Central memory CD8-positive, alpha-beta T cell (primary cell): ENCODE measurements at regions not wholly inside any gene's neighbourhood (a gene's known extent, or its start where the extent isn't known, plus 50 kb on each side); places are given as distances from the start of the nearest gene placed in this dataset.

Source experiments
- ATAC-seq: fragments of 150-1000 bp; cut with Tn5 transposase; replicated peaks from 2 replicates; pipeline ENCODE4 v1.10.0; 2022; ENCODE audit warnings: mild to moderate bottlenecking, moderate FRiP score, moderate number of reproducible peaks; ENCODE audit not compliant: poor library complexity, severe bottlenecking; ENCODE audit errors: extremely low read depth
- DNase-seq, 2 donors: peaks; one replicate each; pipeline ENCODE4 v3.0.0; 2021; ENCODE audit warnings: low spot score in 2 of 2
- H3K27ac Mint-ChIP-seq: one replicate; pipeline ENCODE4 v1.8.0; 2022; ENCODE audit warnings: low read depth, mild to moderate bottlenecking, moderate library complexity, mixed read lengths
- H3K27me3 Mint-ChIP-seq: one replicate; pipeline ENCODE4 v1.8.0; 2022; ENCODE audit warnings: mixed read lengths
- H3K36me3 Mint-ChIP-seq: one replicate; pipeline ENCODE4 v1.8.0; 2022; ENCODE audit warnings: mild to moderate bottlenecking, moderate library complexity, mixed read lengths; ENCODE audit not compliant: insufficient read depth
- H3K4me1 Mint-ChIP-seq: one replicate; pipeline ENCODE4 v1.8.0; 2022; ENCODE audit warnings: mixed read lengths
- H3K4me3 Mint-ChIP-seq: one replicate; pipeline ENCODE4 v1.8.0; 2022; ENCODE audit warnings: mild to moderate bottlenecking, moderate library complexity, mixed read lengths
- H3K9me3 Mint-ChIP-seq: one replicate; pipeline ENCODE4 v1.8.0; 2022; ENCODE audit warnings: mixed read lengths

DNA sequence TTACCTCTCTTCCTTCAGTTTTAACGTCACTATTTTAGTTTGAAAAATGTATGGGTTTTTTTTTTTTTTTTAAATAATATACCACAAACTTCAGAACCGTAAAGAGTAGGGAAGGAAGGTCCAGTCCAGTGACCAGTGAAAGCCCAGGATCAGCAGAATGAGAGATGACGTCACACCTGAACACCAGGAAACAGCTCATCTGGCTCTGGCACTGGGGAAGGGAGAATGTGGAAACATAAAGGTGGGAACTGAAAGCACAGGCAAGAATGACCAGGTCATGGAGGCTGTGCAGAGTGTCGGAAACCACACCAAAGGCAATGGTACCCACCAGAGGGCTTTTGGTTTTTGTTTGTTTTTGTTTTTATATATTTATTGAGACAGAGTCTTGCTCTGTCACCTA is 141.2 kb downstream of the DHX15 start:
- Mint-ChIP-seq H3K36me3 (no peaks in the 10 kb centered on the region), H3K9me3 (no peaks in the 10 kb centered on the region), H3K27ac (no peak overlapping the region), H3K4me3 (no peak overlapping the region), H3K4me1 (no peaks in the 10 kb centered on the region), H3K27me3 (peaks cover 37% of the 10 kb centered on the region)
- DNase-seq (no peak), ATAC-seq (no peak)

- Mint-ChIP-seq H3K9me3 (no peaks in the 10 kb centered on the region), H3K36me3 (no peaks in the 10 kb centered on the region), H3K4me3 (no peak overlapping the region), H3K4me1 (no peaks in the 10 kb centered on the region), H3K27me3 (peaks cover 29% of the 10 kb centered on the region), H3K27ac (no peak overlapping the region)
- no peak for DNase-seq
- no peak for ATAC-seq
Observed at GRCh38 chr4:24440765-24441164, 143.6 kb downstream of the DHX15 start.

GRCh38 chr4:24434241-24434640 is 150.1 kb downstream of the DHX15 start:
- no peak for ATAC-seq
- H3K27ac Mint-ChIP-seq, result no peak overlapping the region
- H3K9me3 Mint-ChIP-seq, result no peaks in the 10 kb centered on the region
- H3K36me3 Mint-ChIP-seq, result no peaks in the 10 kb centered on the region
- H3K4me1 Mint-ChIP-seq, result no peaks in the 10 kb centered on the region
- H3K27me3 Mint-ChIP-seq, result peaks cover 33% of the 10 kb centered on the region
- no peak for DNase-seq
- no peak overlapping the region for H3K4me3 Mint-ChIP-seq

GRCh38 chr4:24433515-24434214 is 150.7 kb downstream of the DHX15 start:
- H3K36me3 Mint-ChIP-seq, result no peaks in the 10 kb centered on the region
- DNase-seq, result no peak

DNA sequence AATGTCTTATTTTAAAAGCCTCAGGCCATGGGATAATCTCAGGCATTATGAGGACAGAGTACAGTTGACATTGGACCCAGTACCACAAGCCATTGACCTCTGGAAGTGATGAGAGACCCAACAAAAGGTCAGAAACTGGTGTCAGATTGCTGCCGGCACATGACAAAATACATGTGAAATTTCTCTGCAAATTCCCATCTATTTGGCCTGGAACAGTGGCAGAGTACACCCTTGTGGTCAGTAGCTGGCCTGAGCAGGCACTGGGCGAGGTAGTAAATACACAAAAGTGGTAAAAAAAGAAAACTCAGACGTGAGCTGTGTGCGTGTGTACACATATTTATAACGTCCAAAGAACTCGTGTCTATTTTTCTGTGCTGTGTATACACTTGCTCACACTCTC is 155.5 kb downstream of the DHX15 start:
- H3K9me3 Mint-ChIP-seq, result no peaks in the 10 kb centered on the region
- ATAC-seq (no peak), DNase-seq (no peak)

More at GRCh38 chr4:24433515-24434214, 150.7 kb downstream of the DHX15 start:
- ATAC-seq, result no peak
- H3K9me3 Mint-ChIP-seq, result no peaks in the 10 kb centered on the region
- H3K4me3 Mint-ChIP-seq, result no peak overlapping the region
- H3K4me1 Mint-ChIP-seq, result no peaks in the 10 kb centered on the region
- no peak overlapping the region for H3K27ac Mint-ChIP-seq
- H3K27me3 Mint-ChIP-seq, result peaks cover 33% of the 10 kb centered on the region

DNA sequence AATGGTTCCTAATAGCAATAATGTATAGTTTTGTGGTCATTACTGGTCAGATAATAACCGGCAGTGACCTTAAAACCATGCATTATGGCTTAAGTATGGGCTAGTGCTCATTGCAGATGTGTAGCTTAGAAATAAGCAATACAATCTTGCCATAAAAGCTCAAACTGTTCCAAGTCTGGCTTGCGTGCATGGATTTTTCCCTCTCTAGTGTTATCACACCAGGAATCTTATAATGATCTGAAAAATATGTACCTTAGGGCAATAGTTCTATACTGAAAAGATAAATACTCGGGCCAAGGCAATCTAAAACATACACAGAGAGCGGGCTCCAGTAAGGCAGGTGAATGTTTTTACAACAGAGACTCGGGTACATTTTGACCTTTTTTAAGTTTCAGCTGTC is 157.8 kb downstream of the DHX15 start:
- H3K36me3 Mint-ChIP-seq, result no peaks in the 10 kb centered on the region
- no peak for DNase-seq
- H3K27ac Mint-ChIP-seq, result no peak overlapping the region
- H3K4me3 Mint-ChIP-seq, result no peak overlapping the region
- no peak for ATAC-seq
- no peaks in the 10 kb centered on the region for H3K9me3 Mint-ChIP-seq
- H3K27me3 Mint-ChIP-seq, result peaks cover 10% of the 10 kb centered on the region
- no peaks in the 10 kb centered on the region for H3K4me1 Mint-ChIP-seq

More for the DNA sequence above, 155.5 kb downstream of the DHX15 start:
- H3K4me1 Mint-ChIP-seq, result no peaks in the 10 kb centered on the region
- no peak overlapping the region for H3K4me3 Mint-ChIP-seq
- H3K27ac Mint-ChIP-seq, result no peak overlapping the region
- H3K36me3 Mint-ChIP-seq, result no peaks in the 10 kb centered on the region
- peaks cover 10% of the 10 kb centered on the region for H3K27me3 Mint-ChIP-seq

GRCh38 chr4:24425863-24426262 is 158.5 kb downstream of the DHX15 start:
- ATAC-seq, result no peak
- Mint-ChIP-seq H3K27me3 (peaks cover 11% of the 10 kb centered on the region), H3K36me3 (no peaks in the 10 kb centered on the region), H3K27ac (no peak overlapping the region), H3K9me3 (no peaks in the 10 kb centered on the region), H3K4me1 (no peaks in the 10 kb centered on the region), H3K4me3 (no peak overlapping the region)
- DNase-seq, result no peak

GRCh38 chr4:24423670-24424069 is 160.7 kb downstream of the DHX15 start:
- H3K27me3 Mint-ChIP-seq, result peaks cover 7% of the 10 kb centered on the region

DNA sequence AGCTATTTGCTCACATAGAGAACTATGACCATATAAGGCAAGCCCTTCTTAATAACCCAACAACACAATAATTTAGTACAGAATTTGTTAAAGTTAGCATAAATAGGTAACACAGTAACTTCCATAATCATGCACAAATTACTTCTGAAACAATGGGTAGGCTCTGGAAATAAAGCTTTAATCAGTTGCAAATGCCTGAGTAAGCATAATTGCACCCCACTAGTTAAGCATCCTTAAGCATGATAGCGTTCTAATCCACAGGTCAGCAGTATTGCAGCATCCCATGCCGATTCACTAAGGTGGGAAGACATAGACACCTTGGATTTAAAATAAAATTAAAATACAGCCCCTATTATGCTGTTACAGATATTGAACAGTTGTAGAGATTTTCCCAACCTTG is 161.7 kb downstream of the DHX15 start:
- peaks cover 7% of the 10 kb centered on the region for H3K27me3 Mint-ChIP-seq
- H3K4me1 Mint-ChIP-seq, result peaks cover 7% of the 10 kb centered on the region
- no peak overlapping the region for H3K4me3 Mint-ChIP-seq
- no peaks in the 10 kb centered on the region for H3K9me3 Mint-ChIP-seq
- ATAC-seq, result no peak
- no peak for DNase-seq
- H3K27ac Mint-ChIP-seq, result no peak overlapping the region
- no peaks in the 10 kb centered on the region for H3K36me3 Mint-ChIP-seq

More at GRCh38 chr4:24423670-24424069, 160.7 kb downstream of the DHX15 start:
- Mint-ChIP-seq H3K27ac (no peak overlapping the region), H3K9me3 (no peaks in the 10 kb centered on the region), H3K4me3 (no peak overlapping the region), H3K4me1 (peaks cover 7% of the 10 kb centered on the region), H3K36me3 (no peaks in the 10 kb centered on the region)
- no peak for ATAC-seq
- no peak for DNase-seq

DNA sequence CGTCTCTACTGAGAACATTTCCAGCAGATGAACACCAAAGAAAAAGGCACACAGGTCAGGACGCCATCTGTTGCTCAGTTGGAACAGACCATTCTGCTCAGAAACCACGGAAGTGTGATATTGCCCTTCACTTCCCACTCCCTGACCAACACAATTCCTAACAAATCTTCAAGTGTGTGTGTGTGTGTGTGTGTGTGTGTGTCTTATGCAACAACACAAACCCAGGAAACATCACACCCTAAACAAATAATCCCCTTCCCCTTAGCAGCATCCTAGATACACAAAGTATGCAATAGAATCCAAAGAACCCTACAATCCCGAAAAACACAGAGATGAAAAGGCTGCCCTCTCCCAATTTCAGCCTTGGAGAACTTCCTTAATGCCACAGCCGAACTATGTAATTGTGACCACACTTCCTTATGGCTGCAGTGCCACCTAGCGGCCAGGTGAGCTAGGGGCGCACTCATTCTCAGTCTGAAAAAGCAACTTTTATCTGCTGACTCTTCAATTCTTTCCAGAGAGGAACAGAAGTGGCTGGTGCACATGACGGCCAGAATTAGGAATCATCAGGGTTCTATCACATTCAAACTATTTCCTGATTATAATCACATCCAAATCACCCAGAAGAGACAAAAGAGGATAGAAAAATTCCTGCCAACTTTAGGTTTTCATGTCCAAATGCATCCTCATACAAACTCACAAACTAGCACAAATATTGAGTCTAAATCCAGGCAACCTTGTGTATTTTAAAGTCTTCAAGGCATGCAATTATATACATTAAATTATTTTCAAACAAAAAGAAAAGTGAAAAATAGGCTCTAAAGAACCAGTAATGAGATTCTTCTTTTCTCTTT is 164.9 kb downstream of the DHX15 start:
- H3K4me1 Mint-ChIP-seq, result peaks cover 7% of the 10 kb centered on the region
- DNase-seq (peak; percentile 11 to 18), ATAC-seq (no peak)
- no peak overlapping the region for H3K4me3 Mint-ChIP-seq
- H3K27ac Mint-ChIP-seq, result no peak overlapping the region
- H3K27me3 Mint-ChIP-seq, result peaks cover 22% of the 10 kb centered on the region
- H3K9me3 Mint-ChIP-seq, result no peaks in the 10 kb centered on the region
- no peaks in the 10 kb centered on the region for H3K36me3 Mint-ChIP-seq

DNA sequence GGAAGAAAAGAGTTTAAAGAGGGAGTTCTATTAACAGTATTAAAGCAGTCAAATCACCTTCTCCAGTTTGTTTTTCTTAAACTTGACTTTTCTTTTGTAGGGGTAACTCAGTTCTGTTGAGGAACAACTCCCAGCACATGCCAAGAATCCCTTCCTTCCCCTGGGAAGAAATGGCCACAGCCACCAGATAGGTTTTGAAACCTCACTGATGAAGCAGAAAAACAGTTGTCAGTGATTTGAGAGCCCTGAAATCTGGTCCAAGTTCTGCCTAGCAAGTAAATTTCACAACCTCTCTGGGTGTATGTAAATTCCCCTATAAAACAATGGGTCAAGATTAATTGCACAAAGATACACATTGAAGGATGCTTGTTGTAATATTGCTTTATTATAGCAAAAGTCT is 167.1 kb downstream of the DHX15 start:
- Mint-ChIP-seq H3K27me3 (peaks cover 36% of the 10 kb centered on the region), H3K4me1 (peaks cover 7% of the 10 kb centered on the region), H3K4me3 (no peak overlapping the region), H3K27ac (no peak overlapping the region), H3K9me3 (no peaks in the 10 kb centered on the region), H3K36me3 (no peaks in the 10 kb centered on the region)
- no peak for DNase-seq
- ATAC-seq, result no peak

DNA sequence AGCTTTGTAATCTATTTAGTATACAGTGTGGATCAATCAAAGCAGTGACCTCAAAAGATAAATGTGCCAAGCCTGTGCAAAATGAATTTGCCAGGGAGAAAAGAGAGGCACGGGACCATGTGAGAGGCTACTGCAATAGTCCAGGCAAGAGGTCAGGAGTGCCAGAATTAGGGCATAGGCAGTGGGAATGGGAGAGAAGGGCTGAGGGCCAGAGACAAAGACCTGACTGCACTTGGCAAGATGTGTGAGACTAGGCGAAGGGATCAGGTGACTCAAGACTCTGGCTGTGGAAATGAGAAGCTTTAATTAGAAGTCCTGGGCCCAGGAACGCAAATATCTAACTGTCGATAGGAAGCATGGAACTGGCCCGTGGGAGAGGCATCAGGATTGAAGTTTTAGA is 168.1 kb downstream of the DHX15 start:
- peaks cover 7% of the 10 kb centered on the region for H3K4me1 Mint-ChIP-seq
- no peak overlapping the region for H3K4me3 Mint-ChIP-seq
- no peak overlapping the region for H3K27ac Mint-ChIP-seq
- no peak for DNase-seq
- peaks cover 36% of the 10 kb centered on the region for H3K27me3 Mint-ChIP-seq
- ATAC-seq, result no peak
- no peaks in the 10 kb centered on the region for H3K9me3 Mint-ChIP-seq
- no peaks in the 10 kb centered on the region for H3K36me3 Mint-ChIP-seq

GRCh38 chr4:24413311-24413784 is 171.0 kb downstream of the DHX15 start:
- Mint-ChIP-seq H3K9me3 (no peaks in the 10 kb centered on the region), H3K27ac (no peak overlapping the region)

More at GRCh38 chr4:24413311-24413784, 171.0 kb downstream of the DHX15 start:
- H3K4me3 Mint-ChIP-seq, result no peak overlapping the region
- DNase-seq (no peak), ATAC-seq (no peak)
- H3K27me3 Mint-ChIP-seq, result peaks cover 29% of the 10 kb centered on the region
- no peaks in the 10 kb centered on the region for H3K4me1 Mint-ChIP-seq
- H3K36me3 Mint-ChIP-seq, result no peaks in the 10 kb centered on the region
